ENCODE measurements at regions not wholly inside any gene's neighbourhood (a gene's known extent, or its start where the extent isn't known, plus 50 kb on each side); places are given as distances from the start of the nearest gene placed in this dataset.

DNA sequence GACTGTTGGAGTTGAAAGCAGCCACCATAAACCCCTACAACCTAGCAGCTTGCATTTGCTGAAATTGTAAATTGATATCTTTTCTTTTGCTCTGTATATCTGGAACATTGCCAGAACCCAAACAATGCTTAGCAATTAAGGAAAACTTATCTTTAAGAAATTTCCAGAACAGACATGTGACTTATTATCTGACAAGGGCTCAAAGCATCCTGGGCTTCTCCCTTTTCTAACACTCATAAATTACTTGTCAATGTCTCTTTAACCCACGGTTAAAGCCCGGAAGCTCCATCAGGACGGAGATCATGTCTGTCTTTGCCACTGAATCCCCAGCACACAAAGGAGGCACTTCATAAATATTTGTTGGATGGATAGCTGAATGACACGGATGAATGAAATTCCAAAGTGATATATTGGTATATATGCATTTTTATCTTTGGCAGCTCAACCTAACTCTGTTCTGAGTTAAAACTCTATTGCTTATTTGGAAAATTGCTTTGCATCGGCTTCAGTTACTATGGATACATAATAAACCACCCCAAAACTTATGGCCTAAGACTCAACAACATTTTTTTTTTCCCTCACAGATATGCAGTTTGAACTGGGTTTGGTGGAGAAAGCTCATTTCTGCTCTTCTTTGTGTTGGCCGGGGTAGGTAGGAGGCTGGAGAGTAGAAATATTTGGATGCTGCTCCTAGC lies 103.1 kb upstream of the CLINT1 start:
- Histone ChIP-seq H3K9me3 (ENCODE audit: control insufficient read depth, low read length) (no peaks in the 10 kb centered on the region), H3K27me3 (ENCODE audit: control insufficient read depth, insufficient read depth, low read length, poor library complexity, severe bottlenecking) (no peaks in the 10 kb centered on the region), H3K36me3 (ENCODE audit: control insufficient read depth, insufficient read depth, low read length) (no peaks in the 10 kb centered on the region), H3K27ac (ENCODE audit: insufficient read depth, low read depth, low read length, poor library complexity, severe bottlenecking) (no peak overlapping the region), H3K4me1 (ENCODE audit: control insufficient read depth, insufficient read depth, low read length) (no peaks in the 10 kb centered on the region), H3K4me3 (ENCODE audit: insufficient read depth, low read depth, low read length) (no peak overlapping the region)
- WGBS, 2 experiments: 92 to 93% methylated on average over 6 of the region's 6 CpGs

GRCh38 chr5:157961176-157961575 lies 102.2 kb upstream of the CLINT1 start:
- H3K27ac ChIP-seq (ENCODE audit: insufficient read depth, low read depth, low read length, poor library complexity, severe bottlenecking): no peak overlapping the region
- no peak overlapping the region for H3K4me3 ChIP-seq (ENCODE audit: insufficient read depth, low read depth, low read length)
- no peaks in the 10 kb centered on the region for H3K4me1 ChIP-seq (ENCODE audit: control insufficient read depth, insufficient read depth, low read length)
- WGBS, 2 experiments: 88 to 89% methylated on average over 8 to 9 of the region's 9 CpGs
- H3K36me3 ChIP-seq (ENCODE audit: control insufficient read depth, insufficient read depth, low read length): no peaks in the 10 kb centered on the region
- H3K9me3 ChIP-seq (ENCODE audit: control insufficient read depth, low read length): no peaks in the 10 kb centered on the region
- H3K27me3 ChIP-seq (ENCODE audit: control insufficient read depth, insufficient read depth, low read length, poor library complexity, severe bottlenecking): no peaks in the 10 kb centered on the region

GRCh38 chr5:157959370-157959769 lies 100.4 kb upstream of the CLINT1 start:
- no peaks in the 10 kb centered on the region for H3K36me3 ChIP-seq (ENCODE audit: control insufficient read depth, insufficient read depth, low read length)
- H3K27me3 ChIP-seq (ENCODE audit: control insufficient read depth, insufficient read depth, low read length, poor library complexity, severe bottlenecking): no peaks in the 10 kb centered on the region
- H3K27ac ChIP-seq (ENCODE audit: insufficient read depth, low read depth, low read length, poor library complexity, severe bottlenecking): no peak overlapping the region
- no peak overlapping the region for H3K4me3 ChIP-seq (ENCODE audit: insufficient read depth, low read depth, low read length)
- no peaks in the 10 kb centered on the region for H3K4me1 ChIP-seq (ENCODE audit: control insufficient read depth, insufficient read depth, low read length)
- H3K9me3 ChIP-seq (ENCODE audit: control insufficient read depth, low read length): no peaks in the 10 kb centered on the region

- WGBS, 2 experiments: 82 to 98% methylated on average over 3 of the region's 3 CpGs
- Histone ChIP-seq H3K4me3 (ENCODE audit: insufficient read depth, low read depth, low read length) (no peak overlapping the region), H3K36me3 (ENCODE audit: control insufficient read depth, insufficient read depth, low read length) (no peaks in the 10 kb centered on the region), H3K9me3 (ENCODE audit: control insufficient read depth, low read length) (no peaks in the 10 kb centered on the region), H3K27me3 (ENCODE audit: control insufficient read depth, insufficient read depth, low read length, poor library complexity, severe bottlenecking) (no peaks in the 10 kb centered on the region), H3K4me1 (ENCODE audit: control insufficient read depth, insufficient read depth, low read length) (no peaks in the 10 kb centered on the region), H3K27ac (ENCODE audit: insufficient read depth, low read depth, low read length, poor library complexity, severe bottlenecking) (no peak overlapping the region)
Measured at GRCh38 chr5:157956271-157956885, 97.4 kb upstream of the CLINT1 start.

GRCh38 chr5:157955541-157956172 lies 96.7 kb upstream of the CLINT1 start:
- no peak overlapping the region for H3K4me3 ChIP-seq (ENCODE audit: insufficient read depth, low read depth, low read length)
- 94 to 96% methylated on average over 6 of the region's 6 CpGs for WGBS, 2 experiments
- H3K36me3 ChIP-seq (ENCODE audit: control insufficient read depth, insufficient read depth, low read length): no peaks in the 10 kb centered on the region
- no peaks in the 10 kb centered on the region for H3K9me3 ChIP-seq (ENCODE audit: control insufficient read depth, low read length)
- H3K27me3 ChIP-seq (ENCODE audit: control insufficient read depth, insufficient read depth, low read length, poor library complexity, severe bottlenecking): no peaks in the 10 kb centered on the region
- no peaks in the 10 kb centered on the region for H3K4me1 ChIP-seq (ENCODE audit: control insufficient read depth, insufficient read depth, low read length)
- no peak overlapping the region for H3K27ac ChIP-seq (ENCODE audit: insufficient read depth, low read depth, low read length, poor library complexity, severe bottlenecking)

- Histone ChIP-seq H3K27me3 (ENCODE audit: control insufficient read depth, insufficient read depth, low read length, poor library complexity, severe bottlenecking) (no peaks in the 10 kb centered on the region), H3K36me3 (ENCODE audit: control insufficient read depth, insufficient read depth, low read length) (no peaks in the 10 kb centered on the region), H3K4me1 (ENCODE audit: control insufficient read depth, insufficient read depth, low read length) (no peaks in the 10 kb centered on the region), H3K4me3 (ENCODE audit: insufficient read depth, low read depth, low read length) (no peak overlapping the region), H3K9me3 (ENCODE audit: control insufficient read depth, low read length) (no peaks in the 10 kb centered on the region), H3K27ac (ENCODE audit: insufficient read depth, low read depth, low read length, poor library complexity, severe bottlenecking) (no peak overlapping the region)
- WGBS, 2 experiments: no CpG with 5 or more reads among the region's 1 CpG
Measured at GRCh38 chr5:157952374-157952685, 93.4 kb upstream of the CLINT1 start.

DNA sequence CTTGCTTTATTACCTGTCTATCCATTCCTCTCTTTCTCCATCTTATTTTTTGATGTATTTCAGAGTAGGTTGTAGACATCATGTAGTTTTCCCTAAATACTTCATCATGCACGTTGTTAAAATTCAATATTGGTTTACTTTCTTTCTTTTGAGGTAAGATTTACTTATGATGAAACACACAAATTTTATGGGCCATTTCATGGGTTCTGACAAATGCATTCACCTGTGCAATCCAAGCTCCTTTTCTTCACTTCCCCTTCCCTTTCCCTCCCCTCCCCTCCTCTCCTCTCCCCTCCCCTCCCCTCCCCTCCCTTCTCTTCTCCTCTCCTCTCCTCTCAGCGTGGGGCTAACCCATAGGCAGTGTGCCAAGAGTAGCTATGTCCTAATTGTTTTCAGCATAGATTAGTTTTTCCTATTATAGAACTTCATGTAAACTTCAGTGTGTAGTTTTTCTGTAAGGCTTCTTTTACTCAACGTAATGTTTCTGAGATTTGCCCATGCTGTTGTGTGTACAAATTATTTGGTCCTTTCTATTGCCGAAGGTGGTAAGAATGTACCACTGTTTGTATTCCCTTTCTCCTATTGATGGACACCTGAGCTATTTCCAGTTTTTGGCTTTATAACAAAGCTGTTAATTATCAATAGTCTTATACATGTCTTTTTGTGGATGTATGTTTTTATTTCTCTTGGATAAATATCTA lies 92.9 kb upstream of the CLINT1 start:
- Histone ChIP-seq H3K27me3 (ENCODE audit: control insufficient read depth, insufficient read depth, low read length, poor library complexity, severe bottlenecking) (no peaks in the 10 kb centered on the region), H3K36me3 (ENCODE audit: control insufficient read depth, insufficient read depth, low read length) (no peaks in the 10 kb centered on the region), H3K9me3 (ENCODE audit: control insufficient read depth, low read length) (no peaks in the 10 kb centered on the region), H3K4me3 (ENCODE audit: insufficient read depth, low read depth, low read length) (no peak overlapping the region), H3K4me1 (ENCODE audit: control insufficient read depth, insufficient read depth, low read length) (no peaks in the 10 kb centered on the region), H3K27ac (ENCODE audit: insufficient read depth, low read depth, low read length, poor library complexity, severe bottlenecking) (no peak overlapping the region)
- WGBS, 2 experiments: 92 to 98% methylated on average over 2 to 3 of the region's 4 CpGs

DNA sequence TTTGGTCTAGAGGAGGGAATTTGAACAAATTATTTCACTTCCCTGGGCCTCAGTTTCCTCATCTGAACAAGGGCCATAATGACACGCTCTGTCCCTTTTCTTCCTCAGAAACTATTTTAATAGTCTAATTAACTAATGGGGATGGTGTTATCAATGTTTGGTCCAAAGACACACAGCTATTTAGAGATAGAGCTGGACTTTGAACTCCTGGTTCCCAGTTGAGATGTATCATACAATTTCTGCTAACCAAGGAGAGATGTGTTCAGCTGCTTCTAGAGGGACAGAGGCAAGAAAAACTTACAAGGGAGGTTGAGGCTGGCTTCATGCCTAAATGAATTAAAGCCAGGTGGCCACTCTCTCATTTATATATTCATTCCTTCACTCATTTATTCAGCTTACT lies 90.6 kb upstream of the CLINT1 start:
- Histone ChIP-seq H3K36me3 (ENCODE audit: control insufficient read depth, insufficient read depth, low read length) (no peaks in the 10 kb centered on the region), H3K4me3 (ENCODE audit: insufficient read depth, low read depth, low read length) (no peak overlapping the region), H3K4me1 (ENCODE audit: control insufficient read depth, insufficient read depth, low read length) (no peaks in the 10 kb centered on the region), H3K27me3 (ENCODE audit: control insufficient read depth, insufficient read depth, low read length, poor library complexity, severe bottlenecking) (no peaks in the 10 kb centered on the region), H3K27ac (ENCODE audit: insufficient read depth, low read depth, low read length, poor library complexity, severe bottlenecking) (no peak overlapping the region), H3K9me3 (ENCODE audit: control insufficient read depth, low read length) (no peaks in the 10 kb centered on the region)
- WGBS, 2 experiments: 100% methylated on average over 1 of the region's 1 CpG; no CpG with 5 or more reads in 1 of the 2 experiments

- H3K4me3 ChIP-seq (ENCODE audit: insufficient read depth, low read depth, low read length): no peak overlapping the region
- H3K27ac ChIP-seq (ENCODE audit: insufficient read depth, low read depth, low read length, poor library complexity, severe bottlenecking): no peak overlapping the region
- no peaks in the 10 kb centered on the region for H3K36me3 ChIP-seq (ENCODE audit: control insufficient read depth, insufficient read depth, low read length)
Measured at GRCh38 chr5:157948738-157949410, 89.9 kb upstream of the CLINT1 start.

GRCh38 chr5:157947156-157947555 lies 88.2 kb upstream of the CLINT1 start:
- Histone ChIP-seq H3K27me3 (ENCODE audit: control insufficient read depth, insufficient read depth, low read length, poor library complexity, severe bottlenecking) (no peaks in the 10 kb centered on the region), H3K9me3 (ENCODE audit: control insufficient read depth, low read length) (no peaks in the 10 kb centered on the region), H3K4me1 (ENCODE audit: control insufficient read depth, insufficient read depth, low read length) (no peaks in the 10 kb centered on the region), H3K4me3 (ENCODE audit: insufficient read depth, low read depth, low read length) (no peak overlapping the region), H3K27ac (ENCODE audit: insufficient read depth, low read depth, low read length, poor library complexity, severe bottlenecking) (no peak overlapping the region), H3K36me3 (ENCODE audit: control insufficient read depth, insufficient read depth, low read length) (no peaks in the 10 kb centered on the region)
- WGBS, 2 experiments: 94% methylated on average over 7 of the region's 7 CpGs

More at GRCh38 chr5:157948738-157949410, 89.9 kb upstream of the CLINT1 start:
- Histone ChIP-seq H3K27me3 (ENCODE audit: control insufficient read depth, insufficient read depth, low read length, poor library complexity, severe bottlenecking) (no peaks in the 10 kb centered on the region), H3K4me1 (ENCODE audit: control insufficient read depth, insufficient read depth, low read length) (no peaks in the 10 kb centered on the region), H3K9me3 (ENCODE audit: control insufficient read depth, low read length) (no peaks in the 10 kb centered on the region)
- WGBS, 2 experiments: 24 to 26% methylated on average over 11 of the region's 11 CpGs

Measured in ectodermal cell (in vitro differentiated cells).